GM23338 (cell line): ENCODE measurements at regions not wholly inside any gene's neighbourhood (a gene's known extent, or its start where the extent isn't known, plus 50 kb on each side); places are given as distances from the start of the nearest gene placed in this dataset.
A peak's percentile ranks its signal among the peaks of the same experiment; 100 is the strongest.

Experiments used
- ATAC-seq: fragments of 200-7000 bp; cut with Tn5 transposase; 3 replicates; pipeline ENCODE4 v1.9.1; 2020
- DNase-seq: peaks from one replicate; pipeline ENCODE4 v3.0.0-alpha.2; 2015; ENCODE audit warnings: low spot score
- H2AFZ ChIP-seq: fragments of 200-600 bp; sonication (generic); 2 replicates; pipeline ENCODE4 v1.8.0; 2016; ENCODE audit warnings: antibody characterized with exemption, mild to moderate bottlenecking, moderate library complexity
- H3F3A ChIP-seq: fragments of 200-600 bp; sonication (generic); replicated peaks from 2 replicates; pipeline ENCODE4 v1.8.0; 2017; ENCODE audit warnings: antibody characterized with exemption, mixed run types, low read depth
- H3K27ac ChIP-seq: fragments of 200-600 bp; sonication (generic); 2 replicates; pipeline ENCODE4 v1.6.1; 2016; ENCODE audit warnings: low read depth
- H3K27me3 ChIP-seq: fragments of 200-600 bp; sonication (generic); 2 replicates; pipeline ENCODE4 v1.8.0; 2016; ENCODE audit warnings: mild to moderate bottlenecking, mixed run types, moderate library complexity; ENCODE audit not compliant: insufficient read depth
- H3K36me3 ChIP-seq: fragments of 200-600 bp; sonication (generic); 2 replicates; pipeline ENCODE4 v1.8.0; 2016; ENCODE audit warnings: mild to moderate bottlenecking; ENCODE audit not compliant: insufficient read depth
- H3K4me1 ChIP-seq: fragments of 200-600 bp; sonication (generic); 2 replicates; pipeline ENCODE4 v1.8.0; 2016; ENCODE audit warnings: mild to moderate bottlenecking, moderate library complexity; ENCODE audit not compliant: insufficient read depth
- H3K4me2 ChIP-seq: fragments of 200-600 bp; sonication (generic); 2 replicates; pipeline ENCODE4 v1.7.1; 2017; ENCODE audit warnings: mixed run types
- H3K4me3 ChIP-seq: fragments of 200-600 bp; sonication (generic); 2 replicates; pipeline ENCODE4 v1.6.1; 2016; ENCODE audit warnings: mixed run types
- H3K79me2 ChIP-seq: fragments of 200-600 bp; sonication (generic); replicated peaks from 2 replicates; pipeline ENCODE4 v1.8.0; 2017; ENCODE audit warnings: mild to moderate bottlenecking; ENCODE audit not compliant: insufficient read depth
- H3K9me2 ChIP-seq: fragments of 200-600 bp; sonication (generic); 2 replicates; pipeline ENCODE4 v1.8.0; 2017; ENCODE audit not compliant: insufficient read depth
- H4K20me1 ChIP-seq: fragments of 200-600 bp; sonication (generic); replicated peaks from 2 replicates; pipeline ENCODE4 v1.8.0; 2017; ENCODE audit warnings: mild to moderate bottlenecking; ENCODE audit not compliant: insufficient read depth
- H3K27ac Mint-ChIP-seq: 2 replicates; pipeline ENCODE4 v1.8.0; 2020; ENCODE audit warnings: inconsistent platforms, mild to moderate bottlenecking, moderate library complexity, mixed read lengths
- H3K27me3 Mint-ChIP-seq: 3 replicates; pipeline ENCODE4 v1.8.0; 2022; ENCODE audit warnings: low read depth, mild to moderate bottlenecking, moderate library complexity, mixed read lengths, inconsistent platforms; ENCODE audit not compliant: insufficient read depth, poor library complexity
- H3K36me3 Mint-ChIP-seq: 3 replicates; pipeline ENCODE4 v1.8.0; 2021; ENCODE audit warnings: low read depth, mild to moderate bottlenecking, inconsistent platforms, moderate library complexity, mixed read lengths
- H3K4me1 Mint-ChIP-seq: 3 replicates; pipeline ENCODE4 v1.8.0; 2020; ENCODE audit warnings: mild to moderate bottlenecking, inconsistent platforms, mixed read lengths
- H3K4me3 Mint-ChIP-seq: 3 replicates; pipeline ENCODE4 v1.8.0; 2021; ENCODE audit warnings: moderate library complexity, mild to moderate bottlenecking, inconsistent platforms, mixed read lengths
- H3K9me3 Mint-ChIP-seq: 3 replicates; pipeline ENCODE4 v1.8.0; 2020; ENCODE audit warnings: moderate library complexity, mild to moderate bottlenecking, inconsistent platforms, mixed read lengths
- CTCF ChIP-seq, 2 experiments: fragments of 200-600 bp in 1 of 2; sonication (generic) in 1 of 2; conservative IDR thresholded peaks; 2 replicates each; pipeline versions ENCODE4 v1.5.1 to v1.6.1; 2016 to 2017; ENCODE audit warnings: antibody characterized with exemption in 2 of 2, low read depth in 2 of 2, mild to moderate bottlenecking in 2 of 2, moderate library complexity in 1 of 2
- STAT1 ChIP-seq: IDR thresholded peaks from one replicate; pipeline ENCODE4 v1.6.1; 2016; ENCODE audit warnings: antibody characterized with exemption; ENCODE audit not compliant: unreplicated experiment
- ZNF462 ChIP-seq: fragments of 250-450 bp; sonication (Bioruptor Pico); IDR thresholded peaks from 2 replicates; pipeline ENCODE4 v1.5.0; 2020; ENCODE audit warnings: mild to moderate bottlenecking, moderate library complexity

- Histone ChIP-seq H3F3A (no peaks in the 10 kb centered on the region), H3K4me1 (no peaks in the 10 kb centered on the region), H3K9me2 (no peaks in the 10 kb centered on the region), H3K79me2 (no peaks in the 10 kb centered on the region), H3K4me3 (no peak overlapping the region), H3K27me3 (no peaks in the 10 kb centered on the region), H3K36me3 (no peaks in the 10 kb centered on the region), H3K27ac (no peak overlapping the region), H4K20me1 (no peaks in the 10 kb centered on the region), H3K4me2 (no peak overlapping the region), H2AFZ (peak overlapping the region; percentile 83; the same call in 1 of the 2 replicates)
- no peak overlapping the region for H3K27ac Mint-ChIP-seq
- peaks cover 7% of the 10 kb centered on the region for H3K27me3 Mint-ChIP-seq
- DNase-seq (peak; percentile 95), ATAC-seq (peak; percentile 95)
- H3K36me3 Mint-ChIP-seq: no peaks in the 10 kb centered on the region; the same call in 2 of the 3 replicates
- TF ChIP-seq CTCF (conservative IDR thresholded peaks at IDR 0.05; ENCODE audit: low read depth in 2 of 2): peak; percentile 83 to 87
- TF ChIP-seq ZNF462 (CRISPR knock-in tag): no peak
- no peak for TF ChIP-seq STAT1
- H3K9me3 Mint-ChIP-seq: peaks cover 12% of the 10 kb centered on the region
- peaks cover 6% of the 10 kb centered on the region; the same call in 2 of the 3 replicates for H3K4me1 Mint-ChIP-seq
- H3K4me3 Mint-ChIP-seq: no peak overlapping the region
Observed at GRCh38 chr9:16133556-16134227, 580.8 kb downstream of the CCDC171 start.
